C4-2B (cell line): ENCODE measurements at regions not wholly inside any gene's neighbourhood (a gene's known extent, or its start where the extent isn't known, plus 50 kb on each side); places are given as distances from the start of the nearest gene placed in this dataset.

Experiments
- ZFX ChIP-seq: fragments of 450-650 bp; IDR thresholded peaks from 2 replicates; pipeline ENCODE4 v1.6.1; 2017
- TF ChIP-seq, protein P1 (sequence below): fragments of 450-650 bp; conservative IDR thresholded peaks from 2 replicates; pipeline ENCODE4 v1.5.1; 2017; ENCODE audit warnings: mild to moderate bottlenecking

DNA sequence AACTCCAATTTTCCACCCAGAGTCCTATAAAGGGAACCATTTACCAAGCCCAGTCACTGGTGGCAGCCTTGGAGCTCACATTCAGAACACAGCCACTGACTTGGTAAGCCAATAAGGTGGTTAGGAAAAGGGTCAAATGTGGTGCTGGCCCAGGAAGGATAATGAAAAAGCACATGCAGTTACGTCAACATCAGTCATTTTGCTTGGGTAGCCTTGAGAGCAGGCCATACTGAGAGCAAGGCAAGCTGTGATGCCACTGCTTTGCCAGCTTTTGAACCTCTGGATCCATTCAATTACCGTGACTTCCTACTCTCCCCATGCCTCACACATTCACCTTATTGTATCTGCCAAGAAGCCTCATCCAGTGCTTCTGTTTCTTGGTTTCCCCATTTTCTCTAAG, 253.6 kb downstream of the OPA1 start:
- TF ChIP-seq, protein P1, sequence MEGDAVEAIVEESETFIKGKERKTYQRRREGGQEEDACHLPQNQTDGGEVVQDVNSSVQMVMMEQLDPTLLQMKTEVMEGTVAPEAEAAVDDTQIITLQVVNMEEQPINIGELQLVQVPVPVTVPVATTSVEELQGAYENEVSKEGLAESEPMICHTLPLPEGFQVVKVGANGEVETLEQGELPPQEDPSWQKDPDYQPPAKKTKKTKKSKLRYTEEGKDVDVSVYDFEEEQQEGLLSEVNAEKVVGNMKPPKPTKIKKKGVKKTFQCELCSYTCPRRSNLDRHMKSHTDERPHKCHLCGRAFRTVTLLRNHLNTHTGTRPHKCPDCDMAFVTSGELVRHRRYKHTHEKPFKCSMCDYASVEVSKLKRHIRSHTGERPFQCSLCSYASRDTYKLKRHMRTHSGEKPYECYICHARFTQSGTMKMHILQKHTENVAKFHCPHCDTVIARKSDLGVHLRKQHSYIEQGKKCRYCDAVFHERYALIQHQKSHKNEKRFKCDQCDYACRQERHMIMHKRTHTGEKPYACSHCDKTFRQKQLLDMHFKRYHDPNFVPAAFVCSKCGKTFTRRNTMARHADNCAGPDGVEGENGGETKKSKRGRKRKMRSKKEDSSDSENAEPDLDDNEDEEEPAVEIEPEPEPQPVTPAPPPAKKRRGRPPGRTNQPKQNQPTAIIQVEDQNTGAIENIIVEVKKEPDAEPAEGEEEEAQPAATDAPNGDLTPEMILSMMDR: no peak
- no peak for TF ChIP-seq ZFX
